ENCODE measurements at regions not wholly inside any gene's neighbourhood (a gene's known extent, or its start where the extent isn't known, plus 50 kb on each side); places are given as distances from the start of the nearest gene placed in this dataset.

- intact Hi-C loops (cut with DNase I), result no loop called here
- H3K27me3 ChIP-seq, result no peaks in the 10 kb centered on the region
- no peak overlapping the region for H3K27ac ChIP-seq
- TF ChIP-seq EP300 (IDR thresholded peaks at IDR 0.05) (no peak), POLR2AphosphoS5 (IDR thresholded peaks at IDR 0.05) (no peak), POLR2A (IDR thresholded peaks at IDR 0.05) (no peak), CTCF (IDR thresholded peaks at IDR 0.05) (no peak)
- H3K4me3 ChIP-seq, result no peak overlapping the region
- no peaks in the 10 kb centered on the region for H3K36me3 ChIP-seq
- 45 to 60% methylated on average over 2 of the region's 2 CpGs for WGBS, 2 donors
- DNase-seq, result no peak
- H3K9me3 ChIP-seq, result no peaks in the 10 kb centered on the region
- H3K4me1 ChIP-seq, result no peaks in the 10 kb centered on the region
These were observed 511.4 kb downstream of the KCNJ3 start for GRCh38 chr2:155209696-155210450.

GRCh38 chr2:155203178-155203577, 504.7 kb downstream of the KCNJ3 start:
- no peak for TF ChIP-seq EP300 (IDR thresholded peaks at IDR 0.05)
- no peak for TF ChIP-seq POLR2A (IDR thresholded peaks at IDR 0.05)
- TF ChIP-seq POLR2AphosphoS5 (IDR thresholded peaks at IDR 0.05), result no peak
- H3K9me3 ChIP-seq, result no peaks in the 10 kb centered on the region
- intact Hi-C loops (cut with DNase I), result no loop called here
- no peak overlapping the region for H3K27ac ChIP-seq
- WGBS, 2 donors, result 57 to 86% methylated on average over 1 of the region's 1 CpG
- H3K4me3 ChIP-seq, result no peak overlapping the region
- H3K4me1 ChIP-seq, result no peaks in the 10 kb centered on the region
- no peaks in the 10 kb centered on the region for H3K36me3 ChIP-seq
- no peak for DNase-seq
- H3K27me3 ChIP-seq, result no peaks in the 10 kb centered on the region

GRCh38 chr2:155200753-155201152, 502.3 kb downstream of the KCNJ3 start:
- Histone ChIP-seq H3K27ac (no peak overlapping the region), H3K4me1 (no peaks in the 10 kb centered on the region), H3K27me3 (no peaks in the 10 kb centered on the region), H3K4me3 (no peak overlapping the region), H3K9me3 (no peaks in the 10 kb centered on the region), H3K36me3 (no peaks in the 10 kb centered on the region)
- DNase-seq, result no peak
- intact Hi-C loops (cut with DNase I), result no loop called here
- TF ChIP-seq EP300 (IDR thresholded peaks at IDR 0.05), result no peak
- TF ChIP-seq POLR2AphosphoS5 (IDR thresholded peaks at IDR 0.05), result no peak
- no peak for TF ChIP-seq CTCF (IDR thresholded peaks at IDR 0.05)
- TF ChIP-seq POLR2A (IDR thresholded peaks at IDR 0.05), result no peak

GRCh38 chr2:155190342-155190741, 491.8 kb downstream of the KCNJ3 start:
- Histone ChIP-seq H3K4me1 (no peaks in the 10 kb centered on the region), H3K4me3 (no peak overlapping the region), H3K27ac (no peak overlapping the region), H3K27me3 (no peaks in the 10 kb centered on the region), H3K9me3 (no peaks in the 10 kb centered on the region), H3K36me3 (no peaks in the 10 kb centered on the region)
- intact Hi-C loops (cut with DNase I), result no loop called here
- TF ChIP-seq CTCF (IDR thresholded peaks at IDR 0.05), result no peak
- no peak for TF ChIP-seq POLR2A (IDR thresholded peaks at IDR 0.05)
- no peak for TF ChIP-seq POLR2AphosphoS5 (IDR thresholded peaks at IDR 0.05)
- TF ChIP-seq EP300 (IDR thresholded peaks at IDR 0.05), result no peak
- no peak for DNase-seq

GRCh38 chr2:155178921-155179320, 480.4 kb downstream of the KCNJ3 start:
- intact Hi-C loops (cut with DNase I), result no loop called here
- 48 to 56% methylated on average over 3 of the region's 3 CpGs for WGBS, 2 donors

More at GRCh38 chr2:155178921-155179320, 480.4 kb downstream of the KCNJ3 start:
- no peaks in the 10 kb centered on the region for H3K27me3 ChIP-seq
- H3K4me1 ChIP-seq, result no peaks in the 10 kb centered on the region
- H3K4me3 ChIP-seq, result no peak overlapping the region
- no peak overlapping the region for H3K27ac ChIP-seq
- H3K9me3 ChIP-seq, result peaks cover 0 to under 1% (median 0%) of the 10 kb centered on the region in 4 donors
- no peak for DNase-seq
- H3K36me3 ChIP-seq, result no peaks in the 10 kb centered on the region
- TF ChIP-seq POLR2AphosphoS5 (IDR thresholded peaks at IDR 0.05) (no peak), CTCF (IDR thresholded peaks at IDR 0.05) (no peak), EP300 (IDR thresholded peaks at IDR 0.05) (no peak), POLR2A (IDR thresholded peaks at IDR 0.05) (no peak)

Measured in sigmoid colon (tissue), 6 donors.